ENCODE measurements at regions not wholly inside any gene's neighbourhood (a gene's known extent, or its start where the extent isn't known, plus 50 kb on each side); places are given as distances from the start of the nearest gene placed in this dataset.

GRCh38 chr3:44105571-44105970 lies 136.1 kb upstream of the TOPAZ1 start:
- Histone ChIP-seq H3K4me1 (ENCODE audit: control insufficient read depth, insufficient read depth, low read length) (no peaks in the 10 kb centered on the region), H3K4me3 (ENCODE audit: low read depth in 2 of 2, low read length in 2 of 2) (no peak overlapping the region), H3K9me3 (ENCODE audit: control insufficient read depth, insufficient read depth, low read depth, low read length) (no peaks in the 10 kb centered on the region), H3K27ac (ENCODE audit: low read length) (no peak overlapping the region), H3K27me3 (ENCODE audit: control insufficient read depth, insufficient read depth, low read length) (peaks cover 2% of the 10 kb centered on the region; the same call in 1 of the 2 replicates), H3K36me3 (ENCODE audit: control insufficient read depth, insufficient read depth, low read length) (no peaks in the 10 kb centered on the region)
- CTCF ChIA-PET: no interaction called here
- intact Hi-C loops (cut with micrococcal nuclease; ENCODE audit: unreplicated experiment): no loop called here
- BruUV-seq (replicated peaks): no TSS peak
- ATAC-seq: no peak
- POLR2A ChIA-PET: no interaction called here
- DNase-seq (ENCODE audit: low read depth, low spot score): no peak
- in situ Hi-C loops (cut with HindIII; ENCODE audit: low pct_unique_long_range_greater_than_20kb, low sequenced_read_pairs): no loop called here
- TF ChIP-seq, protein P1, sequence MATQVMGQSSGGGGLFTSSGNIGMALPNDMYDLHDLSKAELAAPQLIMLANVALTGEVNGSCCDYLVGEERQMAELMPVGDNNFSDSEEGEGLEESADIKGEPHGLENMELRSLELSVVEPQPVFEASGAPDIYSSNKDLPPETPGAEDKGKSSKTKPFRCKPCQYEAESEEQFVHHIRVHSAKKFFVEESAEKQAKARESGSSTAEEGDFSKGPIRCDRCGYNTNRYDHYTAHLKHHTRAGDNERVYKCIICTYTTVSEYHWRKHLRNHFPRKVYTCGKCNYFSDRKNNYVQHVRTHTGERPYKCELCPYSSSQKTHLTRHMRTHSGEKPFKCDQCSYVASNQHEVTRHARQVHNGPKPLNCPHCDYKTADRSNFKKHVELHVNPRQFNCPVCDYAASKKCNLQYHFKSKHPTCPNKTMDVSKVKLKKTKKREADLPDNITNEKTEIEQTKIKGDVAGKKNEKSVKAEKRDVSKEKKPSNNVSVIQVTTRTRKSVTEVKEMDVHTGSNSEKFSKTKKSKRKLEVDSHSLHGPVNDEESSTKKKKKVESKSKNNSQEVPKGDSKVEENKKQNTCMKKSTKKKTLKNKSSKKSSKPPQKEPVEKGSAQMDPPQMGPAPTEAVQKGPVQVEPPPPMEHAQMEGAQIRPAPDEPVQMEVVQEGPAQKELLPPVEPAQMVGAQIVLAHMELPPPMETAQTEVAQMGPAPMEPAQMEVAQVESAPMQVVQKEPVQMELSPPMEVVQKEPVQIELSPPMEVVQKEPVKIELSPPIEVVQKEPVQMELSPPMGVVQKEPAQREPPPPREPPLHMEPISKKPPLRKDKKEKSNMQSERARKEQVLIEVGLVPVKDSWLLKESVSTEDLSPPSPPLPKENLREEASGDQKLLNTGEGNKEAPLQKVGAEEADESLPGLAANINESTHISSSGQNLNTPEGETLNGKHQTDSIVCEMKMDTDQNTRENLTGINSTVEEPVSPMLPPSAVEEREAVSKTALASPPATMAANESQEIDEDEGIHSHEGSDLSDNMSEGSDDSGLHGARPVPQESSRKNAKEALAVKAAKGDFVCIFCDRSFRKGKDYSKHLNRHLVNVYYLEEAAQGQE (IDR thresholded peaks at IDR 0.05; ENCODE audit: insufficient read depth in 1 of 2, low read depth in 2 of 2, low read length in 1 of 2): no peak
- no peak for TF ChIP-seq TCF7L2 (IDR thresholded peaks at IDR 0.05; ENCODE audit: low read depth, low read length)
- TF ChIP-seq SIN3A (IDR thresholded peaks at IDR 0.05; ENCODE audit: borderline replicate concordance, insufficient read depth, low read depth, low read length): no peak
- TF ChIP-seq POLR2AphosphoS5 (IDR thresholded peaks at IDR 0.05; ENCODE audit: low read depth, low read length): no peak
- TF ChIP-seq, protein P2, sequence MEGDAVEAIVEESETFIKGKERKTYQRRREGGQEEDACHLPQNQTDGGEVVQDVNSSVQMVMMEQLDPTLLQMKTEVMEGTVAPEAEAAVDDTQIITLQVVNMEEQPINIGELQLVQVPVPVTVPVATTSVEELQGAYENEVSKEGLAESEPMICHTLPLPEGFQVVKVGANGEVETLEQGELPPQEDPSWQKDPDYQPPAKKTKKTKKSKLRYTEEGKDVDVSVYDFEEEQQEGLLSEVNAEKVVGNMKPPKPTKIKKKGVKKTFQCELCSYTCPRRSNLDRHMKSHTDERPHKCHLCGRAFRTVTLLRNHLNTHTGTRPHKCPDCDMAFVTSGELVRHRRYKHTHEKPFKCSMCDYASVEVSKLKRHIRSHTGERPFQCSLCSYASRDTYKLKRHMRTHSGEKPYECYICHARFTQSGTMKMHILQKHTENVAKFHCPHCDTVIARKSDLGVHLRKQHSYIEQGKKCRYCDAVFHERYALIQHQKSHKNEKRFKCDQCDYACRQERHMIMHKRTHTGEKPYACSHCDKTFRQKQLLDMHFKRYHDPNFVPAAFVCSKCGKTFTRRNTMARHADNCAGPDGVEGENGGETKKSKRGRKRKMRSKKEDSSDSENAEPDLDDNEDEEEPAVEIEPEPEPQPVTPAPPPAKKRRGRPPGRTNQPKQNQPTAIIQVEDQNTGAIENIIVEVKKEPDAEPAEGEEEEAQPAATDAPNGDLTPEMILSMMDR (IDR thresholded peaks at IDR 0.05): no peak

DNA sequence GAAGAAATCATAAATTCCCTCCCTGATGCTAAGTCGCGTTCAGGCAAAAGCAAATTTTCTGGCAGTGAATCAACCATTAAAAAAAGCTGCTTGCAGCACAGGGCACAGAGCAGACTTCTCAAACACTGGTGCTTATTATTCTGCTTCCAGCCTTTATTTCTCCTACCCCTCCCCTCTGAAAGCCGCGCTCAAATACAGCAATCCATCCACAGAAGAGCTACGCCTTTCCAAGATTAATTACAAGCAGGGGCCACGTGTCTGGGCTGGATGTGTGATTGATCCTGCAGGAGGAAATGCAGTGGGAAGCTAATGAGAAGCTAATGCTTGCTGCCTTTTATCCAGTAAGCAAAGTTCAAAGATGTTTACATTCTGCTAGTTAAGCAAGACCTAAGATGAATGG lies 134.9 kb upstream of the TOPAZ1 start:
- no peak for ATAC-seq
- Histone ChIP-seq H3K27me3 (ENCODE audit: control insufficient read depth, insufficient read depth, low read length) (no peaks in the 10 kb centered on the region), H3K27ac (ENCODE audit: low read length) (no peak overlapping the region), H3K36me3 (ENCODE audit: control insufficient read depth, insufficient read depth, low read length) (no peaks in the 10 kb centered on the region), H3K4me3 (ENCODE audit: low read depth in 2 of 2, low read length in 2 of 2) (no peak overlapping the region), H3K4me1 (ENCODE audit: control insufficient read depth, insufficient read depth, low read length) (no peaks in the 10 kb centered on the region), H3K9me3 (ENCODE audit: control insufficient read depth, insufficient read depth, low read depth, low read length) (no peaks in the 10 kb centered on the region)
- ChIA-PET POLR2A (no interaction called here), CTCF (no interaction called here)
- intact Hi-C loops (cut with micrococcal nuclease; ENCODE audit: unreplicated experiment): no loop called here
- no TSS peak for BruUV-seq (replicated peaks)
- DNase-seq (ENCODE audit: low read depth, low spot score): no peak
- in situ Hi-C loops (cut with HindIII; ENCODE audit: low pct_unique_long_range_greater_than_20kb, low sequenced_read_pairs): no loop called here
- TF ChIP-seq TCF7L2 (IDR thresholded peaks at IDR 0.05; ENCODE audit: low read depth, low read length) (no peak), SIN3A (IDR thresholded peaks at IDR 0.05; ENCODE audit: borderline replicate concordance, insufficient read depth, low read depth, low read length) (no peak), POLR2AphosphoS5 (IDR thresholded peaks at IDR 0.05; ENCODE audit: low read depth, low read length) (no peak)
- TF ChIP-seq, protein P2 (IDR thresholded peaks at IDR 0.05): no peak
- TF ChIP-seq, protein P1 (IDR thresholded peaks at IDR 0.05; ENCODE audit: insufficient read depth in 1 of 2, low read depth in 2 of 2, low read length in 1 of 2): no peak

Measured in Panc1 (cell line).